Smooth muscle cell (in vitro differentiated cells): ENCODE measurements at regions not wholly inside any gene's neighbourhood (a gene's known extent, or its start where the extent isn't known, plus 50 kb on each side); places are given as distances from the start of the nearest gene placed in this dataset.

Experiments used
- DNase-seq: peaks from one replicate; lab custom pipeline; 2025; ENCODE audit not compliant: unreplicated experiment; lab: John Stamatoyannopoulos, UW
- H2AFZ ChIP-seq: fragments of 200-600 bp; sonication (generic); 2 replicates; pipeline ENCODE4 v1.6.0; 2016; ENCODE audit warnings: antibody characterized with exemption, low read depth, mild to moderate bottlenecking
- H3F3A ChIP-seq: fragments of 200-600 bp; sonication (generic); 2 replicates; pipeline ENCODE4 v1.6.0; 2017; ENCODE audit warnings: antibody characterized with exemption, low read depth
- H3K27ac ChIP-seq: fragments of 200-600 bp; sonication (generic); 2 replicates; pipeline ENCODE4 v1.5.1; 2016; ENCODE audit warnings: low read depth, mild to moderate bottlenecking
- H3K27me3 ChIP-seq: fragments of 200-600 bp; sonication (generic); 2 replicates; pipeline ENCODE4 v1.6.1; 2016; ENCODE audit warnings: low read depth, mild to moderate bottlenecking
- H3K36me3 ChIP-seq: fragments of 200-600 bp; sonication (generic); 2 replicates; pipeline ENCODE4 v1.5.1; 2016; ENCODE audit warnings: low read depth
- H3K4me1 ChIP-seq: fragments of 200-600 bp; sonication (generic); 2 replicates; pipeline ENCODE4 v1.5.1; 2016; ENCODE audit warnings: low read depth
- H3K4me2 ChIP-seq: fragments of 200-600 bp; sonication (generic); 2 replicates; pipeline ENCODE4 v1.6.0; 2016; ENCODE audit warnings: mild to moderate bottlenecking
- H3K4me3 ChIP-seq: fragments of 200-600 bp; sonication (generic); 2 replicates; pipeline ENCODE4 v1.5.1; 2016; ENCODE audit warnings: mild to moderate bottlenecking
- H3K79me2 ChIP-seq: fragments of 200-600 bp; sonication (generic); 2 replicates; pipeline ENCODE4 v1.6.0; 2016; ENCODE audit warnings: low read depth, mild to moderate bottlenecking
- H3K9ac ChIP-seq: fragments of 200-600 bp; sonication (generic); 2 replicates; pipeline ENCODE4 v1.6.0; 2016; ENCODE audit warnings: low read depth
- H3K9me3 ChIP-seq: fragments of 200-600 bp; sonication (generic); replicated peaks from 2 replicates; pipeline ENCODE4 v1.5.1; 2016; ENCODE audit warnings: low read depth
- H4K20me1 ChIP-seq: fragments of 200-600 bp; sonication (generic); 2 replicates; pipeline ENCODE4 v1.6.0; 2016; ENCODE audit warnings: low read depth
- CTCF ChIP-seq: fragments of 200-600 bp; sonication (generic); IDR thresholded peaks from 2 replicates; pipeline ENCODE4 v1.5.1; 2017; ENCODE audit warnings: borderline replicate concordance, mild to moderate bottlenecking, antibody characterized with exemption; ENCODE audit not compliant: insufficient read depth, poor library complexity, severe bottlenecking
- WGBS: methylation state at CpG from one replicate; pipeline ENCODE4 v1.1.7; 2016; ENCODE audit warnings: low lambda C conversion rate; 5-methylcytosine and 5-hydroxymethylcytosine counted together

GRCh38 chr3:99586701-99587100, 51.7 kb upstream of the COL8A1 start:
- Histone ChIP-seq H3K4me2 (no peak overlapping the region), H3K9ac (no peak overlapping the region), H3F3A (no peaks in the 10 kb centered on the region), H3K79me2 (no peaks in the 10 kb centered on the region), H3K27ac (no peak overlapping the region), H3K9me3 (no peaks in the 10 kb centered on the region), H2AFZ (no peak overlapping the region), H4K20me1 (no peaks in the 10 kb centered on the region), H3K4me3 (no peak overlapping the region), H3K36me3 (no peaks in the 10 kb centered on the region), H3K27me3 (peaks cover 2% of the 10 kb centered on the region), H3K4me1 (no peaks in the 10 kb centered on the region)
- no peak for TF ChIP-seq CTCF
- WGBS = 72% methylated on average over 3 of the region's 3 CpGs
- DNase-seq = no peak

GRCh38 chr3:99579965-99580364, 58.4 kb upstream of the COL8A1 start:
- no peaks in the 10 kb centered on the region for H3K27me3 ChIP-seq
- TF ChIP-seq CTCF = no peak
- H3K4me1 ChIP-seq = no peaks in the 10 kb centered on the region
- H3K9me3 ChIP-seq = no peaks in the 10 kb centered on the region
- DNase-seq = no peak
- H2AFZ ChIP-seq = no peak overlapping the region
- WGBS = 87% methylated on average over 3 of the region's 3 CpGs
- H3K4me2 ChIP-seq = no peak overlapping the region
- no peak overlapping the region for H3K9ac ChIP-seq
- H3K27ac ChIP-seq = no peak overlapping the region
- no peaks in the 10 kb centered on the region for H3F3A ChIP-seq
- H4K20me1 ChIP-seq = no peaks in the 10 kb centered on the region
- no peaks in the 10 kb centered on the region for H3K79me2 ChIP-seq
- no peaks in the 10 kb centered on the region for H3K36me3 ChIP-seq
- no peak overlapping the region for H3K4me3 ChIP-seq

GRCh38 chr3:99579246-99579645, 59.1 kb upstream of the COL8A1 start:
- no peak overlapping the region for H3K27ac ChIP-seq
- 60% methylated on average over 4 of the region's 4 CpGs for WGBS
- no peak for DNase-seq

More at GRCh38 chr3:99579246-99579645, 59.1 kb upstream of the COL8A1 start:
- H3K9ac ChIP-seq = no peak overlapping the region
- H3K4me2 ChIP-seq = no peak overlapping the region
- H3F3A ChIP-seq = no peaks in the 10 kb centered on the region
- no peaks in the 10 kb centered on the region for H3K9me3 ChIP-seq
- no peaks in the 10 kb centered on the region for H3K79me2 ChIP-seq
- H3K4me1 ChIP-seq = no peaks in the 10 kb centered on the region
- no peak overlapping the region for H2AFZ ChIP-seq
- H3K27me3 ChIP-seq = no peaks in the 10 kb centered on the region
- no peak for TF ChIP-seq CTCF
- H4K20me1 ChIP-seq = no peaks in the 10 kb centered on the region
- H3K4me3 ChIP-seq = no peak overlapping the region
- H3K36me3 ChIP-seq = no peaks in the 10 kb centered on the region
